ENCODE measurements at regions not wholly inside any gene's neighbourhood (a gene's known extent, or its start where the extent isn't known, plus 50 kb on each side); places are given as distances from the start of the nearest gene placed in this dataset.

DNA sequence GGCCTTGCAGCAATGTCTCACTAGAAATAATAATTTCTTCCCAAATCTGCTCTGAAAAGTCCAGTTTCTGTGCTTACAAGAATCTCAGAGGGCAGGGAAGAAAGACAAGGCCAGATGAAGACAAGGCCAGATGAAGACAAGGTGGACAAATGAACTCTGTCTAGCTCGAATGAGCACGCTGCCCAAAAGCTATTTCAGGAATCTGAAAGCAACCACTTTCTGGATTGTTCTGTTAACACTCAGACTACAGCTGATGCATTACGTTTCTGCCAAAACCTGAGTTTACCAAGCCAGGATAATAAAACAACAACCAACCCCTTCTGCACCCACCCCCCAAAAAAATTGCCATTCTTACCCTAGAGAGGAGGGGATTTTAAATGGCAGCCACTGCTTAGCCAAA, 1073.6 kb downstream of the SORCS3 start:
- H3K9ac ChIP-seq (ENCODE audit: low read length): no peak overlapping the region
- H2AFZ ChIP-seq (ENCODE audit: insufficient read depth, low read depth, low read length, poor library complexity, severe bottlenecking): no peak overlapping the region
- no peaks in the 10 kb centered on the region for H4K20me1 ChIP-seq (ENCODE audit: control insufficient read depth, insufficient read depth, low read length, poor library complexity, severe bottlenecking)
- H3K4me2 ChIP-seq (replicated peaks; ENCODE audit: low read depth, low read length, poor library complexity, severe bottlenecking): no peak overlapping the region
- Mint-ChIP-seq H3K4me1 (no peaks in the 10 kb centered on the region), H3K9me3 (ENCODE audit: insufficient read depth) (no peaks in the 10 kb centered on the region), H3K4me3 (no peak overlapping the region), H3K27me3 (no peaks in the 10 kb centered on the region), H3K27ac (no peak overlapping the region)
- H3K27ac ChIP-seq (ENCODE audit: low read length in 2 of 2): no peak overlapping the region
- no peaks in the 10 kb centered on the region for H3K79me2 ChIP-seq (ENCODE audit: control insufficient read depth, insufficient read depth, low read length)
- ATAC-seq (ENCODE audit: low read depth) (no peak), DNase-seq (no peak)
- no peaks in the 10 kb centered on the region for H3K36me3 ChIP-seq (replicated peaks in 1 of 2; ENCODE audit: control extremely low read depth in 1 of 2, control insufficient read depth in 1 of 2, extremely low read depth in 1 of 2, insufficient read depth in 2 of 2, low read length in 1 of 2)
- no peak overlapping the region for H3K4me3 ChIP-seq (ENCODE audit: control extremely low read depth in 1 of 5, extremely low read depth in 1 of 5, insufficient read depth in 1 of 5, low read depth in 2 of 5, low read length in 4 of 5)
- ChIA-PET CTCF (no interaction called here), POLR2A (no interaction called here)
- TF ChIP-seq, protein P1, sequence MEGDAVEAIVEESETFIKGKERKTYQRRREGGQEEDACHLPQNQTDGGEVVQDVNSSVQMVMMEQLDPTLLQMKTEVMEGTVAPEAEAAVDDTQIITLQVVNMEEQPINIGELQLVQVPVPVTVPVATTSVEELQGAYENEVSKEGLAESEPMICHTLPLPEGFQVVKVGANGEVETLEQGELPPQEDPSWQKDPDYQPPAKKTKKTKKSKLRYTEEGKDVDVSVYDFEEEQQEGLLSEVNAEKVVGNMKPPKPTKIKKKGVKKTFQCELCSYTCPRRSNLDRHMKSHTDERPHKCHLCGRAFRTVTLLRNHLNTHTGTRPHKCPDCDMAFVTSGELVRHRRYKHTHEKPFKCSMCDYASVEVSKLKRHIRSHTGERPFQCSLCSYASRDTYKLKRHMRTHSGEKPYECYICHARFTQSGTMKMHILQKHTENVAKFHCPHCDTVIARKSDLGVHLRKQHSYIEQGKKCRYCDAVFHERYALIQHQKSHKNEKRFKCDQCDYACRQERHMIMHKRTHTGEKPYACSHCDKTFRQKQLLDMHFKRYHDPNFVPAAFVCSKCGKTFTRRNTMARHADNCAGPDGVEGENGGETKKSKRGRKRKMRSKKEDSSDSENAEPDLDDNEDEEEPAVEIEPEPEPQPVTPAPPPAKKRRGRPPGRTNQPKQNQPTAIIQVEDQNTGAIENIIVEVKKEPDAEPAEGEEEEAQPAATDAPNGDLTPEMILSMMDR (IDR thresholded peaks at IDR 0.05): no peak
- no peak for TF ChIP-seq EZH2 (IDR thresholded peaks at IDR 0.05; ENCODE audit: borderline replicate concordance, insufficient read depth, low read depth, low read length, poor library complexity, severe bottlenecking)
- H3K9me3 ChIP-seq (ENCODE audit: control extremely low read depth in 1 of 3, control insufficient read depth in 2 of 3, insufficient read depth in 1 of 3, low read length in 2 of 3): no peaks in the 10 kb centered on the region
- no peaks in the 10 kb centered on the region for H3K27me3 ChIP-seq (replicated peaks in 1 of 4; ENCODE audit: control extremely low read depth in 1 of 4, control insufficient read depth in 3 of 4, insufficient read depth in 4 of 4, low read length in 3 of 4)
- no peaks in the 10 kb centered on the region for H3K4me1 ChIP-seq (ENCODE audit: control insufficient read depth in 2 of 2, insufficient read depth in 2 of 2, low read length in 2 of 2)
- WGBS (ENCODE audit: insufficient coverage): no CpG with 5 or more reads among the region's 3 CpGs
- intact Hi-C loops (cut with micrococcal nuclease): no loop called here

DNA sequence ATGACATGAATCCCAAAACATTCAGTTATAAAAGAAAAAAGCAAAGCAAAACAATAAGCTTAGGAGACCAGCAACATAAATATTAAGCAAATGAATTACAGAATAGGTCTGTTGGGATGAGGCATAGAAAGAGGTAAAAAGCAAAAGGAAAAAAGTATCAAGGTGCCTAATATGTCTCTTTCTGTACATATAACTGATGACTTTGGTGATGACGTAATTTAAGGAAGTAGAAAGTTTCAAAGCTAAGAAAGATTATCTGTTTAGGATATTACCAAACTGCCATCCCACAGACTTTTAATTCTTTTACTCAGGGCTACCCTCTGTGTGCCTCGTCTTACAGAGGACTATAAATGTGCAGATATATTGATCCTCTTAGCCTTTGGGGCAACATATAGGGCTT, 1066.5 kb downstream of the SORCS3 start:
- no CpG with 5 or more reads among the region's 2 CpGs for WGBS (ENCODE audit: insufficient coverage)
- no peak for ATAC-seq (ENCODE audit: low read depth)
- Mint-ChIP-seq H3K27me3 (no peaks in the 10 kb centered on the region), H3K9me3 (ENCODE audit: insufficient read depth) (no peaks in the 10 kb centered on the region), H3K4me1 (no peaks in the 10 kb centered on the region), H3K4me3 (no peak overlapping the region), H3K27ac (no peak overlapping the region)
- Histone ChIP-seq H3K9me3 (ENCODE audit: control extremely low read depth in 1 of 3, control insufficient read depth in 2 of 3, insufficient read depth in 1 of 3, low read length in 2 of 3) (peaks cover 0 to 3% (median 0%) of the 10 kb centered on the region in 3 donors), H3K9ac (ENCODE audit: low read length) (no peak overlapping the region), H3K36me3 (replicated peaks in 1 of 2; ENCODE audit: control extremely low read depth in 1 of 2, control insufficient read depth in 1 of 2, extremely low read depth in 1 of 2, insufficient read depth in 2 of 2, low read length in 1 of 2) (no peaks in the 10 kb centered on the region), H3K27ac (ENCODE audit: low read length in 2 of 2) (no peak overlapping the region), H3K79me2 (ENCODE audit: control insufficient read depth, insufficient read depth, low read length) (no peaks in the 10 kb centered on the region), H4K20me1 (ENCODE audit: control insufficient read depth, insufficient read depth, low read length, poor library complexity, severe bottlenecking) (no peaks in the 10 kb centered on the region), H3K4me3 (ENCODE audit: control extremely low read depth in 1 of 5, extremely low read depth in 1 of 5, insufficient read depth in 1 of 5, low read depth in 2 of 5, low read length in 4 of 5) (no peak overlapping the region), H3K4me2 (replicated peaks; ENCODE audit: low read depth, low read length, poor library complexity, severe bottlenecking) (no peak overlapping the region), H3K4me1 (ENCODE audit: control insufficient read depth in 2 of 2, insufficient read depth in 2 of 2, low read length in 2 of 2) (no peaks in the 10 kb centered on the region), H3K27me3 (replicated peaks in 1 of 4; ENCODE audit: control extremely low read depth in 1 of 4, control insufficient read depth in 3 of 4, insufficient read depth in 4 of 4, low read length in 3 of 4) (no peaks in the 10 kb centered on the region), H2AFZ (ENCODE audit: insufficient read depth, low read depth, low read length, poor library complexity, severe bottlenecking) (no peak overlapping the region)
- DNase-seq: no peak
- no peak for TF ChIP-seq EZH2 (IDR thresholded peaks at IDR 0.05; ENCODE audit: borderline replicate concordance, insufficient read depth, low read depth, low read length, poor library complexity, severe bottlenecking)
- TF ChIP-seq, protein P1 (IDR thresholded peaks at IDR 0.05): no peak
- POLR2A ChIA-PET: no interaction called here
- intact Hi-C loops (cut with micrococcal nuclease): no loop called here
- CTCF ChIA-PET: interaction anchor here (0.7 kb wide), 1 partner anchor 819 kb away, joined by 3 read pairs; no protein-coding TSS in a partner anchor

All from B cell (primary cell).